SKM-1 (cell line): ENCODE measurements at regions not wholly inside any gene's neighbourhood (a gene's known extent, or its start where the extent isn't known, plus 50 kb on each side); places are given as distances from the start of the nearest gene placed in this dataset.
"Not testable (repeated sequence)": the region's sequence is repeated elsewhere in the genome, so short reads cannot be mapped to it uniquely, and the experiment has no call there.

Experiments used
- DNase-seq: peaks from one replicate; lab custom pipeline; 2025; ENCODE audit not compliant: unreplicated experiment; lab: John Stamatoyannopoulos, UW

DNA sequence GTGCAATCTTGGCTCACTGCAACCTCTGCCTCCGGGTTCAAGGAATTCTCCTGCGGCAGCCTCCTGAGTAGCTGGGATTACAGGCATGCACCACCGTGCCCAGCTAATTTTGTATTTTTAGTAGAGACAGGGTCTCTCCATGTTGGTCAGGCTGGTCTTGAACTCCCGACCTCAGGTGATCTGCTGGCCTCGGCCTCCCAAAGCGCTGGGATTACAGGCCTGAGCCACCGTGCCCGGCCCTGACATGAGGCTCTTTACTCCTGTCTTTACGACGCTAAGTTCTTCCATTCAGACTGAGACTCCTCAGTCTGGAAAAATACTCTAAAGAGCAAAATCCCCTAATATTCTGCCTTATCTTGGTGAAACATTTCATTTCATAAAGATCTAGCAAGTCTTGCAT lies 331.3 kb upstream of the SGO1 start:
- not testable (repeated sequence) for DNase-seq

DNA sequence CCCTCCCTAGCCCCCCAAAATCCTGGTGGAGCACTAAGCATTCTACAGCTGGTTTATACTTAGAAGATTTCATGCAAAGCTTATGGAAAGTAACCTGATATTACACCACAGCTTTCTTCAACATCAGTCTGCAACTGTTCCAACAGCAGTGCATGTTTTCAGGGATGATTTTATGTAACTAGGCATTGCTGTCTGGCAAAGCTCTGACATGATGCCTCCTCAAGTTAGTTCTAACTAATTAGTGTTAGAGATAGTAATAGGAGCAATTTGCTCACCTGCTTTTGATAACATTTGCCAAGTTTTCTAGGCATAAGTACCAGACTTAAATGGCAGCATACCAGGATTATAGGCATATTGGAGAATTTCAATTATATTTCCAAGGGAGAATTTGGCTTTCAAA lies 330.3 kb upstream of the SGO1 start:
- DNase-seq: no peak

DNA sequence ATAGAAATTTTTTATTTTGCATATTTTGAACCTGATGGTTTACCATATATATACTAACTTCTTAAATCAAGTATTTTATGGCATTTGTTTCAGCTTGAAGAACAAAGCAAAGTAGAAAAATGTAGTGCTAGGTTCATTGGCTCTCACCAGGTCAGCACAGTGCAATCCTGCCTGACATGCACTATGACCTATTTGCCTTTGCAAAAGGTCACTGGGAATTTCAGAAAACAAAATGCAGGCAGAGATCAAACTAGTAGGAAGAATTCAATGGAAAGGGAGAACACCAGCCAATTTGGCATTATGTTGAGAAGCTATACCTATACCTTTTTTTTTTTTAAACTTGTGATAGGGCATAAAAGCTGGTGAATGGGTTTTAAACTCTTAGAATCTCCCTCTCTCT lies 329.8 kb upstream of the SGO1 start:
- no peak for DNase-seq

DNA sequence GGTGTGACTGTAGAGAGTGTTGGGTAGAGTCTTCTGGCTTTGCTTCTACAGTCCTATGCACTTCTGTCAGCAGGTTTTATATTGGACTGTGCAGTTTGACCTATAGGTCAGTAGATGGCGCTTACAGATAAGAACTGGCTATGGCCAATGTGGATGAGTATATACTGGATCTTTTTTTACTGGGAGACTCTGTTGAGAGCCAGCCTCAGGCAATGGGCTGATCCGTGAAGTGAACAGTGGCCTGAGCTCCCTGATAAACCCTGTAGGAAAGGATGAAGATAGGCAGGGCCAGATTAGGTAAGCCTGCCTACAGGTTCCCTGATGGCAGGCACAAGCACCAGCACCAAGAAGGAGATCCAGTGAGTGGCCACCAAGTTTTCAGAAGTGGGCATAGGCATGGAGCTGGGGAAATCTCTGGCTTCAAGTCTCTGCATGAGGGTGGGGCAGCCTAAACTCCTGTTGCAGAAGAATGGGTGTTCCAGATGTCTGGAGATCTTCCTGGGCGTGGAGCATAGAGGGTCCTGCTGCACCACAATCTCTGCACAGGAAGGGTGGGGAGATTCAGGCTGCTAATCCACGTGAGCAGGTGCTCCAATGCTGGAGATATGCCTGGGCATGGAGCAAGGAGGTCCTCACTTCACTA lies 326.0 kb upstream of the SGO1 start:
- peak; percentile 15 for DNase-seq

DNA sequence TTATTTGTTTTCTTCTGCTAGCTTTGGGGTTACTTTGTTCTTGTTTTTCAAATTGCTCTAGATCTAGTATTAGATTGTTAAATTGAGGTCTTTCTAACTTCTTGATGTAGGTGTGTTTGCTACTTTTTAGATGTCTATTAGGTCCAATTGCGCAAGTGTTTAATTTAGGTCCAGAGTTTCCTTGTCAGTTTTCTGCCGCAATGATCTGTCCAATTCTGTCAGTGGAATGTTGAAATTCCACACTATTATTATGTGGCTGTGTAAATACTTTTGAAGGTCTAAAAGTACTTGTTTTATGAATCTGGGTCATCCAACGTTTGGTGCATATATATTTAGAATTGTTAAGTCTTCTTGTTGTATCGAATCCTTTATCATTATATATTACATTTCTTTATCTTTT lies 324.4 kb upstream of the SGO1 start:
- DNase-seq: no peak

DNA sequence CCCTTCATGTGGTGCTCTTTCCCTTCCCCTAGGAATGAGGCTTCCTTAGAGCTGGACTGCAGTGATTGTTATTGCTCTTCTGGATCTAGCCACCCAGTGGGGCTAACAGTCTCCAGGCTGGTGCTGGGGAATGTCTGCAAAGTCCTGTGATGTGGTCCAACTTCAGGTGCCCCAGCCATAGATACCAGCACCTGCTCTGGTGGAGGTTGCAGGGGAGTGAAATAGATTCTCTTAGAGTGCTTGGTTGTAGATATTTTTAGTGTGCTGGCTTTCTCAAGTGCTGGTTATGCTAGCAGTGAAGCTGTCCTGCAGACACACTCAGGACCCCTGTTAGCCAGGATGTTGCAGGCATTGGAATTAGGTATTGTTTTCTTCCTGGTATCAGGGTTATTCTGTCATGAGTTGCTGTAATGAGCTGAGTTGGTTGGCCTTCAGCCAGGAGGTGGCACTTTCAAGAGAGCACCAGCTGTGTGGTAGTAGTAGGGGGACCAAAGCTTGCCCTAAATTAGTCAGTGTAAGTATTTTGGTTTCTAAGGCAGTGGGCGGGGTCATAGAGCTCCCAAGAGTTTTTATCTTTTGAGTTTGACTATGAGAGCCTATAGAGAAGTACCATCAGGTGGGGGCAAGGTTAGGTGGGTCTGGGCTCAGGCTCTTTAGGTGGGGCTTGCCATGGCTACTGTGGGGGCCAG lies 317.5 kb upstream of the SGO1 start:
- no peak for DNase-seq

DNA sequence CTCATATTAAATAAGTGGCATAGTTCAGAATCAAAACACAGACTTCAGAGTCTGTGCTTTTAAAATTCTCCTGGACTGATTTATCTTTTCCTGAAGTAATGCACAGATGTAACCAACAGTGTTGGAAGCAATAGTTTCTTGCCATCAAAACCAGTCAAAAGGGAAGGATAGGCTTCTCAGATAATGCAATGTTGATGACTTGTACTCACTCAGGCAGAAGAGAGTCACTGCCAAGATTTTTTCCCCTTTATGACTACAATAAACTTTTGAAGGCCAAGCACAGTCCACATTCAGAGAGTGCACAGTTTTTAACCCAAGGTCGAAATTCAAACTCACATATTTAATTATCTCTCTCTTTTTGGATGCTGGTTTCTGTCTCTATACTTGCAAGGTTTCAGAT lies 305.0 kb upstream of the SGO1 start:
- DNase-seq: no peak

DNA sequence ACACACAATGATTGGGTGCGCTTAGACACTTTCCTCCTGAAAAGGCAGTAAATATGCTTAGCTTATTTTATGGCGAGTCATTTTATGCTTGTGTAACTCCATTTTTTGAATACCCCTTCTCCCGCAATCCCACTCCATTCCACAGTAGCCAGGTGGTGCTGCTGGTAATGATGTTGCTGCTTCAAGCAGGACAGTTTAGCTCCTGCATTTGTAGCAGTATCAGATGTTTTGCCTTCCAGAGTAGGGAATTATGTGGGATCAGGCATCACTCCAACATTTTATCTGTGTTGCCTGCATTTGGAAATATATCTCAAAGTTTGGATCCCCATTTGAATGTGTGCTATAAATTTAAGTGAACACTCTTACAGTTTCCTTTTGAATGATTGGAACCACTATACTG lies 302.1 kb upstream of the SGO1 start:
- DNase-seq: no peak

DNA sequence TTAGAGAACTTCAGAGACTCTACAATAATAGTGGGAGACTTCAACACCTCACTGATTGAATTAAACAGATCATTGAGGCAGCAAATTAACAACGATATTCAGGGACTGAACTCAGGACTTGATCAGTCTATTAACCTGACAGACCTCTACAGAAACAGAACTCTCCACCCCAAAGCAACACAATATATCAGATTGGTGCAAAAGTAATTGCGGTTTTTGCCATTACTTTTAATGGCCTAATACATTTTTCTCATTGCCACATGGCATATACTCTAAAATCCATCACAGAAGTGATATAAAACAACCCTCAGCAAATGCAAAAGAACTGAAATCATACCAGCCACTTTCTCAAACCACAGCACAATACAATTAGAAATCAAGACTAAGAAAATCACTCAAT lies 298.1 kb upstream of the SGO1 start:
- DNase-seq: no peak

DNA sequence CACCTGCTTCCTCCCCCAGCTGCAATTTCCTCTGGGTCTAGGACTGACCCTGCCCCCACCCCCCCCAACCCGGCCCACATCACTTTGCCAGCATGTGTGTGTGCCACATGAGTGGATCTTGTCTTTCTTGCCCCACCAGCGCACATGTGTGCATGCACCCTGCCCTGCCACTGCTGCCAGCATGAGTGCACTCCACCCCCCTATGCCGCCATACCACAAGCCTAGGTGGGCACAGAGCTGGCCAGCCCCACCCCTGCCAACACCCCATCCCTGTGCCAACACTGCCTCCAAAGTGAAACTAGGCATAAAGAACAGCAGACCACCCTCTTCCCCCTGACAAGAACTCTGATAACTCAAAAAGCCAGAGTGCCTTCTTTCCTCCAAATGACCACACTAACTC lies 296.3 kb upstream of the SGO1 start:
- DNase-seq: no peak

DNA sequence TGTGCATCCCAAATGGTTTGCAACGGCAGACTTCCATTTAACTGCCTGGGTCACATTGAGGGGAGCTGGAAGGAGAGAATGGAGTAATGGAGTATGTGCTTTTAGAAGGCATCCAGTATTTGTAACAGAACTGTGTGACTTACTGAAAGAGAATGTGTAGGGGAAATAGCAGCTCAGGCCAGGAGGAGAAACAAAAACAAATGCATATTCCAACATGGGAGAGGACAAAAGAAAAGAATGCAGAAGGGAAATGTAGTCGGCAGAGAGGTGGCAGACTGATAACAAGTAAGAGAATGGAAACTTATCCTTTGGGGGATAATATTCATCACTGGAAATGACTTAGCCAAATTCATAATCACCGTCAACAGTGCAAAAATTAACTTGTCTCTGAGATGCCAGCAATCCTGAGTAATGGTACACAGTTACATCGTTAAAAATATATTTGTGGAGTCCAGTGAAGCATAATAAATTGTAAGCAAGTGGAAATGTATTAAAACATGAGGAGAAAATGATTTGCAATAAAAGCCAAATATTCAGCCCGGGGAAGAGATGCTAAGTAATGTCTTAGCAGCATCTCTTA lies 294.9 kb upstream of the SGO1 start:
- DNase-seq: no peak

DNA sequence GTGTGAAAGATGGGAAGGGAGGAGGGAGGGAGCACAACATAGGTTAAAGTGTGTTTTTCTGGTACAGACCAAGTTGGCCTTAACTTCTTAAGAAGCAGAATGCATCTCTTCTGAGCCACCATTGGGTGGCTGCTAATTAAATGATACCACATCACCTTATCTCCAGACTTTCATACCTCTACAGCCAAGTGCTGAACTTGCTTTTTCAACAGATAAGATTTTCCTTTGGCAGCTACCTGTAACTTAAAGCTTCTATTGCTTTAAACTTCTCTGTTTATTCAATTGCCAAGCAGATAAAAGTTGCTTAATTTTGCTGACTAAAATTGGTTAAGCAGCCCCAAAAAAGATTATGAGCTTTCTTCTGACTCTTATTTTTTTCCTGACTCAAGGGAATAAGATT lies 292.4 kb upstream of the SGO1 start:
- DNase-seq: no peak

DNA sequence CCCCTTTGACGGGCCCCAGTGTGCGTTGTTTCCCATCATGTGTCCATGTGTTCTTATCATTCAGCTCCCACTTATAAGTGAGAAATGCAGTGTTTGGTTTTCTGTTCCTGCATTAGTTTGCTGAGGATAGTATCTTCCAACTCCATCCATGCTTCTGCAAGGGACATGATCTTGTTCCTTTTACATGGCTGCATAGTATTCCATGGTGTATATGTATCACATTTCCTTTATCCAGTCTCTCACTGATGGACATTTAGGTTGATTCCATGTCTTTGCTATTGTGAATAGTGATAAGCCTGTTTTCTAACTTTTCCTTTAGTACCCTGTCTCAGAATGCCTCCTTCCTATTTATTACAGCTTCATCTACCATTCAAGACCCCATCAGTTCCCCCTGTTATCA lies 278.2 kb upstream of the SGO1 start:
- not testable (repeated sequence) for DNase-seq

DNA sequence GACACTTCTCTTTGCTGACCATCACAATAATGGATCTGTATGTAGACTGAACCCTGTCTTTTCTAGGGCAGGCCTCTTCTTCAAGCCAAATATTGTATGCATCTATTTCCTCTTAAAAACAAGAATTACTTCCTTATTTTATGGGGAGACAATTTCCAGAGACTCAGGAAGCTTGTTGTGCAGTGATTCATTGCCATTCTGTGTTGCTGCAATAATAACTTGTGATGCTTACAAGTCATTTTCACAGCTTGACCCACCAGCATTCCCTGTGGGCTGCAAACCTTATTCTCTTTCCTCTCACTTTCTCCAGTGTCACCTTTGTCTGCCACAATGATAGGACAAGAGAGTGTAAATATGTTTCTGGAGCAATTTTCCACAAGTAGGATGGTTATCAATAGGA lies 276.7 kb upstream of the SGO1 start:
- no peak for DNase-seq

DNA sequence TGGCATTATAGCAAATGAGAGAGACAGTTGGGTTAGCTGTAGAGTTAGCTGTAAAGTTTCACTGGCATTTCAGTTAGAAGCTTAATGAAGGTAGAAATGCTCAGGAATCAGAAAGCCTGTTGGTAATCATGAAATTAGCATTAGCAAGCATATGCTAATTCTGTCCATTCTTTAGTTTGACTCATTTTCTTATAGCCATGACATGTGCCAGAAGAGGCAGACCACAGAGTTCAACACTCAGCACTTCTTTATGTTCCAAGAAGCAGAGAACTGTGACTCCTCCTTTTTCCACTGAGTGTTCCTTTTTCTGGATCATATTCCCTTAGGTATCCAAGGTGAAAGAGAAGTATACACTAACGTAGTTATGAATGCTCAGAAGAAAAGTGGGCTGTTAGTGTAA lies 276.2 kb upstream of the SGO1 start:
- no peak for DNase-seq

DNA sequence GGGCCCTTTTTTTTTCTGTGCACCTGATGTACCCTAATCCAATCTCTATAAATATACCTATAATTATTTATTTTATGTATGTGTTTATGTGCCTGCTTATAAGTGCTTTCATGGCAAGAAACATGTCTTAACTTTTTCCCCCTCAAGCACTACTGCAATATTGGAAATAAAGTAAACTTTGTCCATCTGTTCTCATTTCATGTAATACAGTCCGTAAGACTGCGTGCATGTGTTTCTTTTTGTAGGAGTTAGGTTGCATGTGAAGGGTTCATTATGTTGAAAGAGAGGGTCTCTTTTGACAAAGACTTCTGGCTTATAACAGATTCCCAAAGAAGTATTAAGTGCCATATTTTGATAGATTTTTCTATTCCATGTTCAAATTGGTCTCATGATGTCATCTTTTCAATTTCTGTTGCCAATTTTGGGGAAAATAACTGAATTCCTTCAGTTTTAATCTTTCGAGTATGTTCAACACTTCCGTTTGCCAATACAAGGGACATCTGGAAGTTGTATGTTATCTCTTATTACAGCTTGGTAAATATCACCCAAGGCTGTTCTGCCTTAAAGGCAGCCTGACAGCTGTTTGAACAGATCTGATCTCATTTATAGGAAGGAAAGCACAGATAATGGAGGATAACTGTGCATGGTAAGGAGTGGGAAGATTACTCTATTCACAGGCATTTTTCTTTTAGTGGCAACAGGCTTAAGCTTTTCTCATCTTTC lies 273.1 kb upstream of the SGO1 start:
- DNase-seq: no peak

DNA sequence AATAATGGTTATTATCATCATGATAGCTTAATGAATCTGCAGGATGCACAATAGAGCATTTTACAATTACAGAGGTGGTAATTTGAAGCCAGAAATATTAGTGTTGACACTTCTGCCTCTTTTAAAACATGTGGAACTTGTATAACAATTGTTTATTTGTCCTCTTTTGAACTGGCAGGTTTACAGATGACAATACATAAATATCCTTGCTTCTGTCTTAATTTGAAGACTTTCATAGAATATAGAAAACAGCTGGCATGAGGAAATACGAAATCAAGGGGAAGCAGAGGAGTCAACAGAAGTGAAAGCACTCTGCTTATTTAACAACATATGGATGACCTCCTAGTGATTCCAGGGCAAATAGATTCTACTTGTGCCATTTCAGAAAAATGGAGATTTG lies 270.5 kb upstream of the SGO1 start:
- DNase-seq: no peak

DNA sequence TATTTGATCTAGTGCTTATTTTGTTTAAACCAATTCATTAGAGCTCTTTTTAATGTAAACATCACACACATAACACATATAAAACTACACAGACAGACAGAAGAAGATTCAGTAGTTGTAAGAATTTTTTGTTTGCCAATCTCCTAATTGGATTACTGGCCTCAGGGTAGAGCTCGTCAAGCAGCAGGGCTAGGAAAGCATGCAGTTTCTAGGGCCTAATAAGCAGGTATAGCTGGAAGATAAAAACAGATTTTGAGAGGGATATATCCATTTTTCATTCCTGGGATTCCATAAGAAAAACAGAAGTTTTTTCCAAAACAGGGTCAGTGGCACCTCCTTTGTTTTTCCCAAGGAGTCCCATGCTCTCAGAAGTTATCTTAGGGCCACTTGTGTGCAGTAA lies 265.2 kb upstream of the SGO1 start:
- DNase-seq: no peak

DNA sequence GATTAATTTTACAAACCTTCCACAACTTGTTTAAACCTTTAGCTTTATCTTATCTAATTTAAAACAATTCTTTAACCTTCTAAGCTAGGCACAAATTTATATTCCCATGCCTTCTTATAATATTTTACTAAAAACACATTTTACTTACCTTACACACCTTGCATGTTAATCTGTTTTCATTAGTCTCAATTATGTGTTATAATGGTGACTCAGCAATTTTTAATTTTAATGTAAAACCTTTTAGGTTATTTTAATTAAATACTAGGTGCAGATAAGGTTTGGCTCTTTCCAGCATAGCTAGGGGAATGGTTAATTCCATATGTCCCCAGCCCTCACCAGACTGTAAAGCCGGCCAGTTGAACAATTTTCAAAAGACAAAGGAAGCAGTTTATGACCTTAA lies 264.6 kb upstream of the SGO1 start:
- no peak for DNase-seq

DNA sequence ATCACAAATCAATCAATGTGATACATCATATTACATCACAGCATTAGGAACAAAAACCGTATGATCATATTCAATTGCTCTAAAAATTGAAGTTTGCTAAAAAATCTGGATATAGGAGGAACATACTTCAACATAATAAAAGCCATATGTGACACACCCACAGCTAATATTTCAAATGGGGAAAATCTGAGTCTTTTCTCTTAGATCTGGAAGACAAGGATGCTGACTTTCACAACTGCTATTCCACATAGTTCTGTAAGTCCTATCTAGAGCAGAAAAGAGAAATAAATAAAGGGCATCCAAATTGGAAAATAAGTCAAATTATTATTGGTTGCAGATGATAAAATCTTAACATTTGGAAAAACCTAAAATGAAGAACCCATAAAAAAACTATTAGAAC lies 256.8 kb upstream of the SGO1 start:
- no peak for DNase-seq

DNA sequence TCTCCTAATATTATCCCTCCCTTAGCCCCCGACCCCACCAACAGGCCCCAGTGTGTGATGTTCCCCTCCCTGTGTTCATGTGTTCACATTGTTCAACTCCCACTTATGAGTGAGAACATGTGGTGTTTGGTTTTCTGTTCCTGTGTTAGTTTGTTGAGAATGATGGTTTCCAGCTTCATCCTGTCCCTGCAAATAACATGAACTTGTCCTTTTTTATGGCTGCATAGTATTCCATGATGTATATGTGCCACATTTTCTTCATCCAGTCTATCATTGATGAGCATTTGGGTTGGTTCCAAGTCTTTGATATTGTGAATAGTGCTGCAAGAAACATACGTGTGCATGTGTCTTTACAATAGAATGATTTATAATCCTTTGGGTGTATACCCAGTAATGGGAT lies 241.3 kb upstream of the SGO1 start:
- not testable (repeated sequence) for DNase-seq

DNA sequence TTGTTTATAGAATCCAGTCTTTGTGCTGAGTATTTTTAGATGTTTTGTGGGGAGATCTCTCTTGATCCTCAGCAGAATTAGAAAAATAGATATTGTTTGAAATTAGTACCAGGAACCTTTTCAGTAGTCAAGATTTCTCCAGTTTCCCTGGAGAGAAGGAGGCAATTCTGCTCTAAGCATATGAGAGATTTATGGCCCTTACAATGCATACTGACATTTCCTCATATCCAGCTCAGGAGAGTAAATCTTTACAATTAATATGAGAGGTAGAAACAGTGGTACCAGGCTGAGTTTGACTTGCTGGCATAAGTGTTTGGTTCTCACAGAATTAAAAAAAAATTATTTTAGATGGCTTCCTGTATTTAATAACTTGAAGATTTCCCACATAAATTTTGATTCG lies 239.1 kb upstream of the SGO1 start:
- no peak for DNase-seq
